GM12878 (cell line): ENCODE measurements at regions not wholly inside any gene's neighbourhood (a gene's known extent, or its start where the extent isn't known, plus 50 kb on each side); places are given as distances from the start of the nearest gene placed in this dataset.
"Not testable (repeated sequence)": the region's sequence is repeated elsewhere in the genome, so short reads cannot be mapped to it uniquely, and the experiment has no call there.

Source experiments
- ATAC-seq: fragments of 200-7000 bp; cut with Tn5 transposase; 3 replicates; pipeline ENCODE4 v1.9.1; 2020; ENCODE audit warnings: mild to moderate bottlenecking, moderate library complexity
- BruUV-seq: library from RNA; stranded (reverse); fragments of 400-500 nt; replicated peaks from 2 replicates; lab custom pipeline; 2021; lab: Mats Ljungman, UMichigan
- CTCF ChIA-PET: fragments of 300-600 bp; sonication (Branson Sonifier 250); formaldehyde crosslinking; extraction: SDS; loops from one replicate; lab custom pipeline; 2021; ENCODE audit warnings: inconsistent platforms; lab: Yijun Ruan, JAX
- POLR2A ChIA-PET: fragments of 350-600 bp; formaldehyde crosslinking; extraction: SDS; loops from one replicate; lab custom pipeline; 2021; ENCODE audit warnings: inconsistent platforms; lab: Charles Lee
- RAD21 ChIA-PET: fragments of 300-600 bp; sonication (Branson Sonifier 250); formaldehyde crosslinking; loops from one replicate; lab custom pipeline; 2023; ENCODE audit warnings: antibody characterized with exemption; ENCODE audit not compliant: unreplicated experiment; lab: Charles Lee
- SMC1A ChIA-PET: fragments of 300-600 bp; sonication (Branson Sonifier 250); formaldehyde crosslinking; loops from one replicate; lab custom pipeline; 2023; ENCODE audit not compliant: unreplicated experiment, uncharacterized antibody; lab: Charles Lee
- DNase-seq: peaks from one replicate; pipeline ENCODE4 v3.0.0-alpha.2; 2011; ENCODE audit warnings: low read depth, low spot score
- FAIRE-seq: peaks from 3 replicates; lab custom pipeline; 2011; peaks lifted over from hg19 to GRCh38; lab: Jason Lieb, UNC
- H2AFZ ChIP-seq: 2 replicates; pipeline ENCODE4 v1.6.0; 2011; ENCODE audit warnings: low read depth, low read length, control low read depth; ENCODE audit not compliant: control insufficient read depth
- H3K27ac ChIP-seq: 2 replicates; pipeline ENCODE4 v1.5.1; 2011; ENCODE audit warnings: control low read depth; ENCODE audit not compliant: control insufficient read depth, insufficient read depth
- H3K27me3 ChIP-seq, 2 experiments: replicated peaks in 1 of 2; 2 replicates each; pipeline versions ENCODE4 v1.6.0 to v1.6.1; 2011; ENCODE audit warnings: low read length in 1 of 2; ENCODE audit not compliant: control insufficient read depth in 2 of 2, insufficient read depth in 2 of 2
- H3K36me3 ChIP-seq, 2 experiments: 2 replicates each; pipeline ENCODE4 v1.5.1; 2011; ENCODE audit warnings: low read length in 1 of 2; ENCODE audit not compliant: control insufficient read depth in 2 of 2, insufficient read depth in 2 of 2
- H3K4me1 ChIP-seq: 2 replicates; pipeline ENCODE4 v1.6.1; 2011; ENCODE audit warnings: mild to moderate bottlenecking, low read length, moderate library complexity, mixed read lengths; ENCODE audit not compliant: control insufficient read depth, insufficient read depth
- H3K4me2 ChIP-seq: 2 replicates; pipeline ENCODE4 v1.6.0; 2011; ENCODE audit warnings: control low read depth; ENCODE audit not compliant: control insufficient read depth, insufficient read depth
- H3K4me3 ChIP-seq: fragments of 200-600 bp; sonication (generic); 2 replicates; pipeline ENCODE4 v1.5.1; 2016
- H3K79me2 ChIP-seq: 2 replicates; pipeline ENCODE4 v1.6.0; 2011; ENCODE audit warnings: low read length; ENCODE audit not compliant: control insufficient read depth, insufficient read depth
- H3K9ac ChIP-seq: 2 replicates; pipeline ENCODE4 v1.8.0; 2011; ENCODE audit warnings: low read length, control low read depth, mixed read lengths; ENCODE audit not compliant: control insufficient read depth, insufficient read depth
- H3K9me3 ChIP-seq: replicated peaks from 3 replicates; pipeline ENCODE4 v1.5.1; 2011; ENCODE audit warnings: mild to moderate bottlenecking, low read length; ENCODE audit not compliant: control insufficient read depth, insufficient read depth
- H4K20me1 ChIP-seq: 2 replicates; pipeline ENCODE4 v1.6.0; 2011; ENCODE audit not compliant: control insufficient read depth, insufficient read depth
- E2F8 ChIP-seq: fragments of 450-650 bp; IDR thresholded peaks from 2 replicates; pipeline ENCODE4 v1.6.1; 2018; ENCODE audit warnings: mild to moderate bottlenecking, low read depth, moderate library complexity; ENCODE audit not compliant: partially characterized antibody
- EED ChIP-seq: sonication (generic); IDR thresholded peaks from 2 replicates; pipeline ENCODE4 v1.6.1; 2016; ENCODE audit warnings: antibody characterized with exemption, low read depth
- ESRRA ChIP-seq: IDR thresholded peaks from 2 replicates; pipeline ENCODE4 v1.6.1; 2012; ENCODE audit warnings: mild to moderate bottlenecking, low read length, improper control_type of control experiment
- GATAD2B ChIP-seq: fragments of 450-650 bp; conservative IDR thresholded peaks from 2 replicates; pipeline ENCODE4 v1.6.1; 2017; ENCODE audit warnings: low read depth, mild to moderate bottlenecking, moderate library complexity
- LARP7 ChIP-seq: fragments of 450-650 bp; IDR thresholded peaks from 2 replicates; pipeline ENCODE4 v1.6.1; 2017; ENCODE audit warnings: mild to moderate bottlenecking
- NR2C1 ChIP-seq: fragments of 450-650 bp; IDR thresholded peaks from 2 replicates; pipeline ENCODE4 v1.6.1; 2017; ENCODE audit warnings: antibody characterized with exemption, mild to moderate bottlenecking, moderate library complexity
- PAX5 ChIP-seq: IDR thresholded peaks from 2 replicates; pipeline ENCODE4 v1.6.1; 2011; ENCODE audit warnings: low read depth, low read length, borderline replicate concordance
- SIX5 ChIP-seq: IDR thresholded peaks from 2 replicates; pipeline ENCODE4 v1.6.1; 2011; ENCODE audit warnings: mild to moderate bottlenecking, low read depth, low read length, moderate library complexity; ENCODE audit not compliant: severe bottlenecking
- SRF ChIP-seq, 2 experiments: IDR thresholded peaks; 2 replicates each; pipeline ENCODE4 v1.6.1; 2011; ENCODE audit warnings: low read depth in 2 of 2, low read length in 2 of 2, mild to moderate bottlenecking in 1 of 2, moderate library complexity in 1 of 2
- WRNIP1 ChIP-seq: IDR thresholded peaks from 2 replicates; pipeline ENCODE4 v1.6.1; 2011; ENCODE audit warnings: low read depth, low read length, improper control_type of control experiment, borderline replicate concordance
- WGBS: methylation state at CpG from one replicate; pipeline ENCODE4 v1.1.6; 2016; ENCODE audit warnings: low lambda C conversion rate; ENCODE audit not compliant: insufficient replicate concordance, insufficient coverage; ENCODE audit errors: missing lambda C conversion rate; 5-methylcytosine and 5-hydroxymethylcytosine counted together
- in situ Hi-C: fragments of 300-500 bp; cut with MboI; formaldehyde crosslinking; loops from 9 replicates; pipeline ENCODE4 v1.14.3; 2018; ENCODE audit warnings: mixed read lengths
- intact Hi-C: fragments of 100-400 bp; cut with micrococcal nuclease; formaldehyde crosslinking; loops from one replicate; pipeline ENCODE4 v1.14.2; 2022; ENCODE audit not compliant: unreplicated experiment

- H3K27ac ChIP-seq, ATAC-seq, H3K79me2 ChIP-seq, H3K27me3 ChIP-seq, H3K36me3 ChIP-seq, H3K9me3 ChIP-seq, POLR2A ChIA-PET, FAIRE-seq, intact Hi-C loops, H3K4me2 ChIP-seq, DNase-seq, CTCF ChIA-PET, BruUV-seq, SMC1A ChIA-PET, RAD21 ChIA-PET, H3K4me3 ChIP-seq, H2AFZ ChIP-seq, H3K9ac ChIP-seq, in situ Hi-C loops, H3K4me1 ChIP-seq, H4K20me1 ChIP-seq: not testable (repeated sequence)
- 0% methylated on average over 2 of the region's 2 CpGs for WGBS
Observed at GRCh38 chr2:200126285-200126670, 170.9 kb downstream of the MAIP1 start.

- ATAC-seq, FAIRE-seq, H3K27ac ChIP-seq, H3K27me3 ChIP-seq, POLR2A ChIA-PET, H3K79me2 ChIP-seq, SMC1A ChIA-PET, H3K9me3 ChIP-seq, DNase-seq, BruUV-seq, H2AFZ ChIP-seq, RAD21 ChIA-PET, H3K36me3 ChIP-seq, H3K9ac ChIP-seq, H3K4me2 ChIP-seq, H3K4me1 ChIP-seq, CTCF ChIA-PET, in situ Hi-C loops, H4K20me1 ChIP-seq, H3K4me3 ChIP-seq, intact Hi-C loops: not testable (repeated sequence)
- 19% methylated on average over 2 of the region's 2 CpGs for WGBS
Observed at GRCh38 chr2:200126680-200127079, 171.3 kb downstream of the MAIP1 start.

DNA sequence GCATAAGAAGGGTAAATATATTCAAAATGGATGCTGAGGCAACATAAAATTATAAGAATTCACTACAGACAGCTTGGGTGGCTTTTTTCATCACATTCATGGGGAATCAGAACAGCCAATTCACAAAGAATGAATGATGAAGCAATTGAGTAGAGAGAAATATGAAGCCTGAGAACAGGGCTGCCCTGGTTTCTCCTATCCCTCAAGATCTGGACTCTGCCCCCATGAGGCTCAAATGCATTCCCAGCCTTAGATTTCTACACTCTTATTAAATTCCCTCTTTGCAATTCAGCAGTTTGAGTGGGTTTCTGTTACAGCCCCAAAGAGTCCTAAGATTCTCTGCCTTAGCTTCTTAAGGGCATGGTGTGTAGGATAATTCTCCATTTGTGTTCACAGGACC lies 172.5 kb downstream of the MAIP1 start:
- CTCF ChIA-PET: no interaction called here
- ATAC-seq (no peak), FAIRE-seq (no peak), DNase-seq (no peak)
- H2AFZ ChIP-seq: no peak overlapping the region
- H3K36me3 ChIP-seq: no peaks in the 10 kb centered on the region; a peak in 1 of 4 replicates
- no peaks in the 10 kb centered on the region for H3K4me1 ChIP-seq
- H3K4me2 ChIP-seq: no peak overlapping the region
- H3K4me3 ChIP-seq: no peak overlapping the region
- no peaks in the 10 kb centered on the region for H4K20me1 ChIP-seq
- no peaks in the 10 kb centered on the region; a peak in 2 of 4 replicates for H3K27me3 ChIP-seq
- no TSS peak for BruUV-seq
- TF ChIP-seq EED (no peak), E2F8 (no peak), ESRRA (no peak), LARP7 (no peak), WRNIP1 (no peak), SRF (IDR thresholded peaks at IDR 0.05; ENCODE audit: low read depth in 2 of 2, low read length in 2 of 2) (no peak), GATAD2B (no peak), PAX5 (no peak), SIX5 (no peak), NR2C1 (no peak)
- intact Hi-C loops: no loop called here
- H3K9me3 ChIP-seq: no peaks in the 10 kb centered on the region; the same call in 2 of the 3 replicates
- RAD21 ChIA-PET: no interaction called here
- in situ Hi-C loops: no loop called here
- no peaks in the 10 kb centered on the region for H3K79me2 ChIP-seq
- no peak overlapping the region for H3K9ac ChIP-seq
- POLR2A ChIA-PET: interaction anchor here (0.6 kb wide), 1 partner anchor 188 kb away, joined by 3 read pairs; no protein-coding TSS in a partner anchor
- SMC1A ChIA-PET: no interaction called here
- H3K27ac ChIP-seq: no peak overlapping the region
